Prostate gland (tissue), 2 donors: ENCODE measurements at regions not wholly inside any gene's neighbourhood (a gene's known extent, or its start where the extent isn't known, plus 50 kb on each side); places are given as distances from the start of the nearest gene placed in this dataset.

Experiments
- DNase-seq: peaks from one replicate; pipeline ENCODE4 v3.0.0-alpha.2; 2019; ENCODE audit warnings: low spot score
- H3K27ac ChIP-seq, 2 donors: fragments of 200-600 bp; sonication (generic); 2 replicates each; pipeline ENCODE4 v1.5.1; 2017 to 2019
- H3K27me3 ChIP-seq: fragments of 200-600 bp; sonication (generic); replicated peaks from 2 replicates; pipeline ENCODE4 v1.5.1; 2019; ENCODE audit not compliant: insufficient read depth
- H3K36me3 ChIP-seq, 2 donors: fragments of 200-600 bp; sonication (generic); 1 replicate in 1 of 2; 2 replicates in 1 of 2; pipeline versions ENCODE4 v1.5.1 to v1.8.1; 2017 to 2019
- H3K4me1 ChIP-seq: fragments of 200-600 bp; sonication (generic); replicated peaks from 2 replicates; pipeline ENCODE4 v1.5.1; 2019
- H3K4me3 ChIP-seq, 2 donors: fragments of 200-600 bp; sonication (generic); 2 replicates each; pipeline ENCODE4 v1.5.1; 2017 to 2019
- H3K9me3 ChIP-seq: fragments of 200-600 bp; sonication (generic); 2 replicates; pipeline ENCODE4 v1.5.1; 2017
- CTCF ChIP-seq, 4 experiments: fragments of 200-600 bp in 2 of 4; fragments of 450-650 bp in 2 of 4; sonication (generic) in 2 of 4; IDR thresholded peaks; 1 replicate in 3 of 4; 2 replicates in 1 of 4; pipeline ENCODE4 v1.5.1; 2016 to 2019; ENCODE audit warnings: antibody characterized with exemption in 4 of 4, mild to moderate bottlenecking in 2 of 4, moderate library complexity in 2 of 4
- POLR2A ChIP-seq: fragments of 450-650 bp; IDR thresholded peaks from one replicate; pipeline ENCODE4 v1.6.1; 2016; ENCODE audit warnings: antibody characterized with exemption, mild to moderate bottlenecking
- POLR2AphosphoS5 ChIP-seq: sonication (generic); formaldehyde crosslinking; IDR thresholded peaks from one replicate; pipeline ENCODE4 v1.6.1; 2017; ENCODE audit warnings: antibody characterized with exemption
- WGBS: methylation state at CpG from one replicate; pipeline ENCODE4 v1.1.5; 2018; 5-methylcytosine and 5-hydroxymethylcytosine counted together
- intact Hi-C: fragments of 100-400 bp; cut with DNase I; formaldehyde crosslinking; loops from one replicate; pipeline ENCODE4 v1.14.2; 2022

- H3K27ac ChIP-seq, result no peak overlapping the region
- intact Hi-C loops, result no loop called here
- no peaks in the 10 kb centered on the region for H3K36me3 ChIP-seq
- DNase-seq, result no peak
- TF ChIP-seq POLR2AphosphoS5 (no peak), POLR2A (no peak), CTCF (IDR thresholded peaks at IDR 0.05) (no peak)
- 32% methylated on average over 10 of the region's 10 CpGs for WGBS
- no peaks in the 10 kb centered on the region for H3K27me3 ChIP-seq
- H3K9me3 ChIP-seq, result no peaks in the 10 kb centered on the region
- no peaks in the 10 kb centered on the region for H3K4me1 ChIP-seq
- no peak overlapping the region for H3K4me3 ChIP-seq
These were observed 62.8 kb upstream of the GRIN2A start for GRCh38 chr16:10245002-10245401.

GRCh38 chr16:10250137-10250828 is 68.1 kb upstream of the GRIN2A start:
- intact Hi-C loops, result no loop called here
- TF ChIP-seq CTCF (IDR thresholded peaks at IDR 0.05) (no peak), POLR2A (no peak), POLR2AphosphoS5 (peak; percentile 31)
- peak; percentile 32 for DNase-seq

GRCh38 chr16:10252155-10252554 is 69.9 kb upstream of the GRIN2A start:
- Histone ChIP-seq H3K9me3 (no peaks in the 10 kb centered on the region), H3K27me3 (no peaks in the 10 kb centered on the region), H3K4me3 (no peak overlapping the region), H3K4me1 (no peaks in the 10 kb centered on the region), H3K36me3 (no peaks in the 10 kb centered on the region), H3K27ac (no peak overlapping the region)
- no peak for DNase-seq
- intact Hi-C loops, result no loop called here
- 91% methylated on average over 31 of the region's 31 CpGs for WGBS
- TF ChIP-seq POLR2A (no peak), POLR2AphosphoS5 (no peak), CTCF (IDR thresholded peaks at IDR 0.05) (no peak)

More at GRCh38 chr16:10250137-10250828, 68.1 kb upstream of the GRIN2A start:
- 19% methylated on average over 12 of the region's 12 CpGs for WGBS
- Histone ChIP-seq H3K4me1 (no peaks in the 10 kb centered on the region), H3K4me3 (no peak overlapping the region), H3K9me3 (no peaks in the 10 kb centered on the region), H3K36me3 (no peaks in the 10 kb centered on the region), H3K27me3 (no peaks in the 10 kb centered on the region), H3K27ac (no peak overlapping the region)

GRCh38 chr16:10253409-10253808 is 71.2 kb upstream of the GRIN2A start:
- no peak for DNase-seq
- Histone ChIP-seq H3K4me1 (no peaks in the 10 kb centered on the region), H3K27me3 (no peaks in the 10 kb centered on the region), H3K9me3 (no peaks in the 10 kb centered on the region), H3K36me3 (no peaks in the 10 kb centered on the region), H3K27ac (no peak overlapping the region), H3K4me3 (no peak overlapping the region)
- intact Hi-C loops, result no loop called here
- no peak for TF ChIP-seq CTCF (IDR thresholded peaks at IDR 0.05)
- TF ChIP-seq POLR2A, result no peak
- no peak for TF ChIP-seq POLR2AphosphoS5
- 43% methylated on average over 10 of the region's 10 CpGs for WGBS

GRCh38 chr16:10255728-10256127 is 73.5 kb upstream of the GRIN2A start:
- Histone ChIP-seq H3K36me3 (no peaks in the 10 kb centered on the region), H3K4me3 (no peak overlapping the region), H3K27ac (no peak overlapping the region), H3K27me3 (no peaks in the 10 kb centered on the region), H3K9me3 (no peaks in the 10 kb centered on the region), H3K4me1 (no peaks in the 10 kb centered on the region)
- DNase-seq, result peak; percentile 21
- WGBS, result 45% methylated on average over 3 of the region's 3 CpGs
- intact Hi-C loops, result loop anchor here (2.0 kb wide), 1 partner anchor 253 kb away; no protein-coding TSS in a partner anchor
- TF ChIP-seq POLR2A (no peak), CTCF (IDR thresholded peaks at IDR 0.05) (no peak), POLR2AphosphoS5 (no peak)
